HepG2 (cell line): ENCODE measurements at regions not wholly inside any gene's neighbourhood (a gene's known extent, or its start where the extent isn't known, plus 50 kb on each side); places are given as distances from the start of the nearest gene placed in this dataset.
A peak's percentile ranks its signal among the peaks of the same experiment; 100 is the strongest.

Experiments used
- CAMTA2 ChIP-seq: sonication (generic); formaldehyde crosslinking; IDR thresholded peaks from 2 replicates; pipeline ENCODE4 v1.4.0; 2020; ENCODE audit warnings: mild to moderate bottlenecking, missing genetic modification reagents, borderline replicate concordance
- CHCHD3 ChIP-seq: sonication (generic); formaldehyde crosslinking; IDR thresholded peaks from 2 replicates; pipeline ENCODE4 v1.8.0; 2022; ENCODE audit warnings: mild to moderate bottlenecking, missing genetic modification reagents, moderate library complexity
- ELF4 ChIP-seq: sonication (generic); formaldehyde crosslinking; IDR thresholded peaks from 2 replicates; pipeline ENCODE4 v1.5.0; 2020; ENCODE audit warnings: missing genetic modification reagents, mild to moderate bottlenecking, moderate library complexity, borderline replicate concordance
- IRF9 ChIP-seq: sonication (generic); formaldehyde crosslinking; IDR thresholded peaks from 2 replicates; pipeline ENCODE4 v1.8.0; 2022; ENCODE audit warnings: missing genetic modification reagents, mild to moderate bottlenecking, borderline replicate concordance
- KDM1A ChIP-seq: IDR thresholded peaks from 2 replicates; pipeline ENCODE4 v1.6.1; 2016; ENCODE audit warnings: missing compliant biosample characterization
- MXD3 ChIP-seq: IDR thresholded peaks from 2 replicates; pipeline ENCODE4 v1.6.1; 2016; ENCODE audit warnings: mild to moderate bottlenecking, missing biosample characterization, missing genetic modification reagents
- ONECUT2 ChIP-seq: sonication (generic); formaldehyde crosslinking; IDR thresholded peaks from 2 replicates; pipeline ENCODE4 v1.4.0; 2020; ENCODE audit warnings: missing genetic modification reagents
- PAF1 ChIP-seq: IDR thresholded peaks from 2 replicates; pipeline ENCODE4 v1.6.1; 2016; ENCODE audit warnings: missing genetic modification reagents, missing compliant biosample characterization
- SAFB2 ChIP-seq: sonication (generic); formaldehyde crosslinking; IDR thresholded peaks from 2 replicates; pipeline ENCODE4 v1.5.1; 2020; ENCODE audit warnings: missing genetic modification reagents, low read depth, mild to moderate bottlenecking, borderline replicate concordance
- SATB2 ChIP-seq: sonication (generic); formaldehyde crosslinking; IDR thresholded peaks from 2 replicates; pipeline ENCODE4 v1.5.0; 2020; ENCODE audit warnings: missing genetic modification reagents
- SCMH1 ChIP-seq: sonication (generic); formaldehyde crosslinking; IDR thresholded peaks from 2 replicates; pipeline ENCODE4 v1.9.0; 2021; ENCODE audit warnings: missing genetic modification reagents, mild to moderate bottlenecking, borderline replicate concordance
- ZFP36L2 ChIP-seq: sonication (generic); formaldehyde crosslinking; IDR thresholded peaks from 2 replicates; pipeline ENCODE4 v1.4.0; 2020; ENCODE audit warnings: missing genetic modification reagents
- ZNF24 ChIP-seq: fragments of 450-650 bp; IDR thresholded peaks from 2 replicates; pipeline ENCODE4 v1.6.1; 2017; ENCODE audit warnings: antibody characterized with exemption, mild to moderate bottlenecking
- ZNF296 ChIP-seq: sonication (generic); formaldehyde crosslinking; conservative IDR thresholded peaks from 2 replicates; pipeline ENCODE4 v1.5.0; 2020; ENCODE audit warnings: mild to moderate bottlenecking, missing genetic modification reagents
- ZNF331 ChIP-seq: sonication (generic); formaldehyde crosslinking; IDR thresholded peaks from 2 replicates; pipeline ENCODE4 v1.4.0; 2020; ENCODE audit warnings: missing genetic modification reagents
- ZNF407 ChIP-seq: sonication (generic); formaldehyde crosslinking; IDR thresholded peaks from one replicate; pipeline ENCODE4 v1.5.1; 2020; ENCODE audit warnings: mild to moderate bottlenecking, missing genetic modification reagents; ENCODE audit errors: not compliant biosample characterization
- ZNF558 ChIP-seq: sonication (generic); formaldehyde crosslinking; IDR thresholded peaks from 2 replicates; pipeline ENCODE4 v1.9.0; 2022; ENCODE audit warnings: mild to moderate bottlenecking, missing genetic modification reagents, borderline replicate concordance
- ZNF775 ChIP-seq: sonication (generic); formaldehyde crosslinking; IDR thresholded peaks from 2 replicates; pipeline ENCODE4 v1.4.0; 2020; ENCODE audit warnings: missing genetic modification reagents, mild to moderate bottlenecking, moderate library complexity, borderline replicate concordance
- ZNF841 ChIP-seq: sonication (generic); formaldehyde crosslinking; IDR thresholded peaks from 2 replicates; pipeline ENCODE4 v1.8.1; 2023; ENCODE audit warnings: missing genetic modification reagents, borderline replicate concordance
- ZNF878 ChIP-seq: sonication (generic); formaldehyde crosslinking; IDR thresholded peaks from 2 replicates; pipeline ENCODE4 v1.8.1; 2023; ENCODE audit warnings: mild to moderate bottlenecking, missing genetic modification reagents, moderate library complexity

- TF ChIP-seq MXD3 (no peak), KDM1A (CRISPR knock-in tag) (peak; percentile 82; the same call in 1 of the 2 replicates), CHCHD3 (CRISPR knock-in tag) (no peak), IRF9 (CRISPR knock-in tag) (no peak), CAMTA2 (CRISPR knock-in tag) (no peak), SCMH1 (CRISPR knock-in tag) (no peak), ZNF296 (CRISPR knock-in tag) (no peak), SATB2 (CRISPR knock-in tag) (no peak), ZNF878 (no peak; the same call in 1 of the 2 replicates), ZNF558 (CRISPR knock-in tag) (no peak), PAF1 (no peak), ZNF407 (no peak), ZFP36L2 (CRISPR knock-in tag) (no peak), SAFB2 (CRISPR knock-in tag) (no peak; the same call in 1 of the 2 replicates), ZNF841 (CRISPR knock-in tag) (no peak), ZNF775 (CRISPR knock-in tag) (no peak), ZNF24 (0 out of 2 replicates have a peak, but pooled peaks have one; percentile 60), ELF4 (CRISPR knock-in tag) (peak; percentile 73), ONECUT2 (CRISPR knock-in tag) (peak; percentile 71), ZNF331 (CRISPR knock-in tag) (no peak; the same call in 1 of the 2 replicates)
These were observed 62.4 kb upstream of the UGT2B15 start (continued) for GRCh38 chr4:68732653-68733466.
